Transverse colon (tissue), 4 donors: ENCODE measurements at regions not wholly inside any gene's neighbourhood (a gene's known extent, or its start where the extent isn't known, plus 50 kb on each side); places are given as distances from the start of the nearest gene placed in this dataset.

Experiments
- DNase-seq: peaks from one replicate; pipeline ENCODE4 v3.0.0-alpha.2; 2019
- H3K27ac ChIP-seq, 4 donors: fragments of 200-600 bp; sonication (generic); 2 replicates each; pipeline ENCODE4 v1.5.1; 2016 to 2018; ENCODE audit warnings: inconsistent platforms in 4 of 4
- H3K27me3 ChIP-seq: fragments of 200-600 bp; sonication (generic); 2 replicates; pipeline ENCODE4 v1.5.1; 2017; ENCODE audit warnings: inconsistent platforms
- H3K36me3 ChIP-seq, 4 donors: fragments of 200-600 bp; sonication (generic); 2 replicates each; pipeline ENCODE4 v1.5.1; 2017 to 2019; ENCODE audit warnings: inconsistent platforms in 4 of 4
- H3K4me1 ChIP-seq, 4 donors: fragments of 200-600 bp; sonication (generic); 2 replicates each; pipeline ENCODE4 v1.5.1; 2017 to 2020; ENCODE audit warnings: inconsistent platforms in 4 of 4
- H3K4me3 ChIP-seq, 4 donors: fragments of 200-600 bp; sonication (generic); 1 replicate in 1 of 4; 2 replicates in 3 of 4; pipeline versions ENCODE4 v1.5.1 to v1.6.1; 2017 to 2019; ENCODE audit warnings: inconsistent platforms in 4 of 4
- H3K9me3 ChIP-seq, 2 donors: fragments of 200-600 bp; sonication (generic); 2 replicates each; pipeline ENCODE4 v1.5.1; 2017 to 2019; ENCODE audit warnings: inconsistent platforms in 2 of 2
- EP300 ChIP-seq: sonication (generic); formaldehyde crosslinking; IDR thresholded peaks from one replicate; pipeline ENCODE4 v1.6.1; 2017; ENCODE audit warnings: antibody characterized with exemption, low read depth
- POLR2A ChIP-seq: fragments of 450-650 bp; IDR thresholded peaks from one replicate; pipeline ENCODE4 v1.6.1; 2016; ENCODE audit warnings: antibody characterized with exemption, mild to moderate bottlenecking, moderate library complexity
- POLR2AphosphoS5 ChIP-seq, 3 donors: sonication (generic); formaldehyde crosslinking; IDR thresholded peaks; one replicate each; pipeline ENCODE4 v1.6.1; 2016; ENCODE audit warnings: antibody characterized with exemption in 3 of 3
- WGBS, 2 donors: methylation state at CpG; one replicate each; pipeline ENCODE4 v1.1.5; 2018; ENCODE audit warnings: low coverage in 1 of 2; 5-methylcytosine and 5-hydroxymethylcytosine counted together
- in situ Hi-C, 4 donors: fragments of 200-750 bp; cut with MboI; loops; one replicate each; pipeline versions ENCODE4 v1.15.0 to v1.15.1; 2017; ENCODE audit warnings: low sequenced_read_pairs in 3 of 4, low pct_ligation_motif_present in 1 of 4, low pct_unique_long_range_greater_than_20kb in 1 of 4
- intact Hi-C: fragments of 100-400 bp; cut with DNase I; formaldehyde crosslinking; loops from one replicate; pipeline ENCODE4 v1.15.1; 2023; ENCODE audit warnings: low total_unique reads
- TF ChIP-seq, protein P1 (sequence below), 5 experiments: fragments of 200-600 bp in 3 of 5; fragments of 450-650 bp in 2 of 5; sonication (generic) in 3 of 5; IDR thresholded peaks; 1 replicate in 2 of 5; 2 replicates in 3 of 5; pipeline ENCODE4 v1.5.1; 2016 to 2017; ENCODE audit warnings: antibody characterized with exemption in 5 of 5, inconsistent platforms in 3 of 5, mild to moderate bottlenecking in 2 of 5, moderate library complexity in 1 of 5

DNA sequence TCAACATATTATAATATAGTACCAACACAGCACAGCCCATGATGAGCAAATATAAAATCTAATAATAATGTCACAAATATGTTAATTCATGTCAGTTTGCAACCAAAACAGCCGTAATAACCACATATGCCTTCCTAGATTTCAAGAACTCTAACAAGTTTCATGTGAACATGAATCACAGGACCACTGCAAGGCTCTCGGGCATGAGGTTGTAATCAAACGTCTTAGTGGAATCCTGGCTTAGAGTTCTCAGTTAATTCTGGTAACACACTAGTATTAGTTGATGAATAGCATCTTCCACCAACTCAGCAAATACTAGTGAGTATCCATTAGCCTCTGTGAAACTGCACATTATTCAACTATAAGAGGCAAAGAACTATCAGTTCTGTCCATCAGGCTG, 379.3 kb upstream of the TENM3 start:
- intact Hi-C loops: no loop called here
- 66 to 80% methylated on average over 1 to 3 of the region's 3 CpGs for WGBS, 2 donors
- no peaks in the 10 kb centered on the region for H3K36me3 ChIP-seq
- no peak overlapping the region for H3K4me3 ChIP-seq
- no peaks in the 10 kb centered on the region for H3K4me1 ChIP-seq
- in situ Hi-C loops: no loop called here
- no peaks in the 10 kb centered on the region for H3K27me3 ChIP-seq
- no peaks in the 10 kb centered on the region for H3K9me3 ChIP-seq
- TF ChIP-seq, protein P1, sequence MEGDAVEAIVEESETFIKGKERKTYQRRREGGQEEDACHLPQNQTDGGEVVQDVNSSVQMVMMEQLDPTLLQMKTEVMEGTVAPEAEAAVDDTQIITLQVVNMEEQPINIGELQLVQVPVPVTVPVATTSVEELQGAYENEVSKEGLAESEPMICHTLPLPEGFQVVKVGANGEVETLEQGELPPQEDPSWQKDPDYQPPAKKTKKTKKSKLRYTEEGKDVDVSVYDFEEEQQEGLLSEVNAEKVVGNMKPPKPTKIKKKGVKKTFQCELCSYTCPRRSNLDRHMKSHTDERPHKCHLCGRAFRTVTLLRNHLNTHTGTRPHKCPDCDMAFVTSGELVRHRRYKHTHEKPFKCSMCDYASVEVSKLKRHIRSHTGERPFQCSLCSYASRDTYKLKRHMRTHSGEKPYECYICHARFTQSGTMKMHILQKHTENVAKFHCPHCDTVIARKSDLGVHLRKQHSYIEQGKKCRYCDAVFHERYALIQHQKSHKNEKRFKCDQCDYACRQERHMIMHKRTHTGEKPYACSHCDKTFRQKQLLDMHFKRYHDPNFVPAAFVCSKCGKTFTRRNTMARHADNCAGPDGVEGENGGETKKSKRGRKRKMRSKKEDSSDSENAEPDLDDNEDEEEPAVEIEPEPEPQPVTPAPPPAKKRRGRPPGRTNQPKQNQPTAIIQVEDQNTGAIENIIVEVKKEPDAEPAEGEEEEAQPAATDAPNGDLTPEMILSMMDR (IDR thresholded peaks at IDR 0.05): no peak
- TF ChIP-seq POLR2AphosphoS5 (IDR thresholded peaks at IDR 0.05): no peak
- no peak for TF ChIP-seq EP300
- TF ChIP-seq POLR2A: no peak
- no peak overlapping the region for H3K27ac ChIP-seq
- DNase-seq: no peak

DNA sequence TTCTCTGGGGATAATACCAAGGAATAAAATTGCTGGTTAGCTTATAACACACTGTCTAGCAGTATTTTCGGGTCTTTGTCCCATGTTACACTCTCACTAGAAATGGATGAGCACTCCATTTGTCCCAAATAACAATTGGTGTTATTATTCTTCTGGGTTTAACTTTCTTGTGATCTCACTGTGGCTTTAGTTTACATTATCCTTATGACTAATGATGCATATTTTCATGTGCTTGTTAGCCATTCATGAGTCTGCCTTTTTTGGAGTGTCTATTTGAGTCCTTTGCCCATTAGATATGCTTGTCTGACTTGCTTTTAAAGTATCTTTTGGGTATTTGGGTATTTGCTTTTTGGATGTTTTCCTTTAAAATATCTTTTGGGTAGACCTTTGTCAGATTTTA, 372.9 kb upstream of the TENM3 start:
- TF ChIP-seq POLR2A (no peak), EP300 (no peak), POLR2AphosphoS5 (IDR thresholded peaks at IDR 0.05) (no peak)
- TF ChIP-seq, protein P1 (IDR thresholded peaks at IDR 0.05): no peak
- 60 to 86% methylated on average over 1 of the region's 1 CpG for WGBS, 2 donors
- no peak for DNase-seq
- no peaks in the 10 kb centered on the region for H3K36me3 ChIP-seq
- no peaks in the 10 kb centered on the region for H3K9me3 ChIP-seq
- H3K27me3 ChIP-seq: no peaks in the 10 kb centered on the region
- intact Hi-C loops (no loop called here), in situ Hi-C loops (no loop called here)
- H3K4me3 ChIP-seq: no peak overlapping the region
- H3K27ac ChIP-seq: no peak overlapping the region
- no peaks in the 10 kb centered on the region for H3K4me1 ChIP-seq

DNA sequence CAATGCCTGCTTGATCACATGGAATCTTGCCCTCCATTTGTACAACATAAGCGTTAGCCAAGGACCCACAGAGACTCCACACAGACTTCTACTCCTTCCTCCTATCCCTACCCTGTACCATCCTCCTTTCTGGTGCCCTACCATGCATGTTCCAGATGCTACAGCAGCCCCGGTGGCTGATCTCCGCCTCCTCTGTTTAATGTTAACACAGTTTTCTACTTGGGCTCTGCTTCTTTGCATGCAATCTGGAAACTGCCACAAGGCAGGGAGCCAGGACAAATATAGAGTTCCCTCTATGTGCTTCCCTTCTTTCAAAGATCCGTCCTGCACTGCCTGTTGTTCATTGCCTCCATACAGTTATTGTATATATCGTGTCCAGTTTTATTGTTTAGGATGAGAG, 368.6 kb upstream of the TENM3 start:
- H3K27ac ChIP-seq: no peak overlapping the region
- intact Hi-C loops: no loop called here
- DNase-seq: no peak
- H3K4me3 ChIP-seq: no peak overlapping the region
- in situ Hi-C loops: no loop called here
- TF ChIP-seq POLR2A: no peak
- no peak for TF ChIP-seq EP300
- TF ChIP-seq, protein P1 (IDR thresholded peaks at IDR 0.05): no peak
- TF ChIP-seq POLR2AphosphoS5 (IDR thresholded peaks at IDR 0.05): no peak
- no peaks in the 10 kb centered on the region for H3K9me3 ChIP-seq
- 49 to 77% methylated on average over 2 to 5 of the region's 5 CpGs for WGBS, 2 donors
- H3K4me1 ChIP-seq: no peaks in the 10 kb centered on the region
- H3K36me3 ChIP-seq: no peaks in the 10 kb centered on the region
- H3K27me3 ChIP-seq: no peaks in the 10 kb centered on the region

DNA sequence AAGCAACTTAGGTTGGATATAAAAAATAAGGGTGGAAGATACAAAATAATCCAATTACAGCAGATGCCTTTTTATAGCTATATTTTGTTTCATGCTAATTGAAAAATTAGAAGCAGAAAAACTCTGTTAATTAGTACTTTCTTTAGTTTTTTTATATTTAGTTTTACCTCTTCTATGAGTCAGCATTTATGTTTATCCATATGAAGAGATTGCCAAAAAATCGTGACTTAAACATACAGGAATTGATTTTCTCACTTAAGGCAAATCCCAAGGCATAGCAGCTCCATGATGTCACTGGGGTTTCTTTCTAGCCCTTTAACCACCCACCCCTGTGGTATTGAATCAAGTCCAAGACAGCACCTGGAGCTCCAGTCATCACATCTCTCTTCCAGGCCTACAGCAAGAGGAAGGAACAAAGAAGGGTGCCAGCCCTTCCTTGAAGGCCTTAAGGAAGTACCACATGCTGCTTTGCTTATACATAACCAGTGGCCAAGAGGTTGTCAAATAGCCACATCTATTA, 365.8 kb upstream of the TENM3 start:
- Histone ChIP-seq H3K4me1 (no peaks in the 10 kb centered on the region), H3K4me3 (no peak overlapping the region), H3K36me3 (no peaks in the 10 kb centered on the region), H3K9me3 (no peaks in the 10 kb centered on the region), H3K27ac (no peak overlapping the region), H3K27me3 (no peaks in the 10 kb centered on the region)
- in situ Hi-C loops (no loop called here), intact Hi-C loops (no loop called here)
- 31 to 40% methylated on average over 1 of the region's 1 CpG for WGBS, 2 donors
- no peak for TF ChIP-seq POLR2AphosphoS5 (IDR thresholded peaks at IDR 0.05)
- TF ChIP-seq, protein P1 (IDR thresholded peaks at IDR 0.05): no peak
- no peak for TF ChIP-seq POLR2A
- no peak for TF ChIP-seq EP300
- DNase-seq: no peak
